Esophagus (tissue), 2 donors: ENCODE measurements at regions not wholly inside any gene's neighbourhood (a gene's known extent, or its start where the extent isn't known, plus 50 kb on each side); places are given as distances from the start of the nearest gene placed in this dataset.

Experiments used
- H3K27ac ChIP-seq, 2 donors: one replicate each; pipeline ENCODE4 v1.5.1; 2013; ENCODE audit warnings: low read depth in 2 of 2, mild to moderate bottlenecking in 2 of 2, inconsistent platforms in 1 of 2, low read length in 1 of 2, moderate library complexity in 1 of 2
- H3K27me3 ChIP-seq, 2 donors: one replicate each; pipeline ENCODE4 v1.6.1; 2013; ENCODE audit warnings: low read length in 2 of 2, control low read depth in 1 of 2, mild to moderate bottlenecking in 1 of 2; ENCODE audit not compliant: insufficient read depth in 2 of 2, control insufficient read depth in 1 of 2
- H3K36me3 ChIP-seq, 2 donors: one replicate each; pipeline ENCODE4 v1.6.1; 2013; ENCODE audit warnings: low read length in 1 of 2; ENCODE audit not compliant: control insufficient read depth in 2 of 2, insufficient read depth in 2 of 2
- H3K4me1 ChIP-seq, 2 donors: one replicate each; pipeline ENCODE4 v1.6.1; 2013; ENCODE audit warnings: low read length in 1 of 2; ENCODE audit not compliant: control insufficient read depth in 2 of 2, insufficient read depth in 2 of 2
- H3K4me3 ChIP-seq, 2 donors: one replicate each; pipeline ENCODE4 v1.5.1; 2013; ENCODE audit warnings: low read length in 2 of 2, mild to moderate bottlenecking in 2 of 2, low read depth in 1 of 2, moderate library complexity in 1 of 2
- H3K9me3 ChIP-seq, 2 donors: one replicate each; pipeline ENCODE4 v1.6.1; 2013; ENCODE audit warnings: mild to moderate bottlenecking in 2 of 2, low read depth in 1 of 2, low read length in 1 of 2, moderate library complexity in 1 of 2; ENCODE audit not compliant: control insufficient read depth in 2 of 2, insufficient read depth in 1 of 2
- WGBS, 2 donors: extraction: QIAGEN DNeasy Blood & Tissue Kit; methylation state at CpG; one replicate each; pipeline ENCODE4 v1.1.7; 2013; 5-methylcytosine and 5-hydroxymethylcytosine counted together
- donor health status: healthy with polysubstance abuse.
- donor health status: Bipolar disorder and iron deficiency.

- Histone ChIP-seq H3K4me1 (no peaks in the 10 kb centered on the region), H3K27me3 (no peaks in the 10 kb centered on the region), H3K36me3 (no peaks in the 10 kb centered on the region), H3K4me3 (no peak overlapping the region), H3K27ac (no peak overlapping the region), H3K9me3 (no peaks in the 10 kb centered on the region)
- 80 to 94% methylated on average over 5 of the region's 5 CpGs for WGBS, 2 donors
These were observed 56.6 kb upstream of the SCOC start for GRCh38 chr4:140316799-140317198.

GRCh38 chr4:140315970-140316369 lies 57.5 kb upstream of the SCOC start:
- Histone ChIP-seq H3K27me3 (no peaks in the 10 kb centered on the region), H3K36me3 (no peaks in the 10 kb centered on the region), H3K9me3 (no peaks in the 10 kb centered on the region), H3K4me3 (no peak overlapping the region), H3K4me1 (no peaks in the 10 kb centered on the region), H3K27ac (no peak overlapping the region)
- 77 to 85% methylated on average over 2 of the region's 2 CpGs for WGBS, 2 donors

- Histone ChIP-seq H3K4me3 (no peak overlapping the region), H3K9me3 (no peaks in the 10 kb centered on the region), H3K36me3 (no peaks in the 10 kb centered on the region), H3K27ac (no peak overlapping the region), H3K4me1 (no peaks in the 10 kb centered on the region), H3K27me3 (no peaks in the 10 kb centered on the region)
- WGBS, 2 donors = 84% methylated on average over 2 of the region's 2 CpGs
These were observed 58.0 kb upstream of the SCOC start for GRCh38 chr4:140315438-140315837.

GRCh38 chr4:140315019-140315418 lies 58.4 kb upstream of the SCOC start:
- H3K4me3 ChIP-seq = no peak overlapping the region
- H3K36me3 ChIP-seq = no peaks in the 10 kb centered on the region
- no peaks in the 10 kb centered on the region for H3K9me3 ChIP-seq
- no peaks in the 10 kb centered on the region for H3K27me3 ChIP-seq
- 83 to 87% methylated on average over 1 of the region's 1 CpG for WGBS, 2 donors
- no peaks in the 10 kb centered on the region for H3K4me1 ChIP-seq
- no peak overlapping the region for H3K27ac ChIP-seq

GRCh38 chr4:140312100-140312499 lies 61.3 kb upstream of the SCOC start:
- Histone ChIP-seq H3K36me3 (no peaks in the 10 kb centered on the region), H3K4me3 (no peak overlapping the region), H3K27ac (no peak overlapping the region), H3K27me3 (no peaks in the 10 kb centered on the region), H3K4me1 (peaks cover 2 to 3% of the 10 kb centered on the region in 2 donors), H3K9me3 (no peaks in the 10 kb centered on the region)
- 74 to 87% methylated on average over 2 of the region's 2 CpGs for WGBS, 2 donors

- H3K27ac ChIP-seq = no peak overlapping the region
- no peaks in the 10 kb centered on the region for H3K27me3 ChIP-seq
- H3K36me3 ChIP-seq = no peaks in the 10 kb centered on the region
- H3K9me3 ChIP-seq = no peaks in the 10 kb centered on the region
- H3K4me1 ChIP-seq = peaks cover 2 to 3% of the 10 kb centered on the region in 2 donors
- H3K4me3 ChIP-seq = no peak overlapping the region
These were observed 62.1 kb upstream of the SCOC start for GRCh38 chr4:140311257-140311835.

GRCh38 chr4:140309124-140309870 lies 64.1 kb upstream of the SCOC start:
- Histone ChIP-seq H3K4me1 (peaks cover 2 to 3% of the 10 kb centered on the region in 2 donors), H3K27me3 (no peaks in the 10 kb centered on the region), H3K4me3 (no peak overlapping the region), H3K36me3 (no peaks in the 10 kb centered on the region), H3K27ac (peak overlapping the region; percentile 77 to 90), H3K9me3 (no peaks in the 10 kb centered on the region)
- WGBS, 2 donors = 81 to 83% methylated on average over 1 of the region's 1 CpG

GRCh38 chr4:140308366-140309123 lies 64.9 kb upstream of the SCOC start:
- WGBS, 2 donors = 27 to 40% methylated on average over 11 of the region's 11 CpGs
- Histone ChIP-seq H3K27me3 (no peaks in the 10 kb centered on the region), H3K4me3 (no peak overlapping the region), H3K9me3 (no peaks in the 10 kb centered on the region), H3K27ac (peak overlapping the region; percentile 77 to 90), H3K36me3 (no peaks in the 10 kb centered on the region), H3K4me1 (peaks cover 2 to 3% of the 10 kb centered on the region in 2 donors)

- H3K27me3 ChIP-seq = no peaks in the 10 kb centered on the region
- H3K27ac ChIP-seq = no peak overlapping the region
- 57 to 60% methylated on average over 3 of the region's 3 CpGs for WGBS, 2 donors
- no peaks in the 10 kb centered on the region for H3K36me3 ChIP-seq
- H3K4me1 ChIP-seq = peaks cover 2 to 3% of the 10 kb centered on the region in 2 donors
- H3K9me3 ChIP-seq = no peaks in the 10 kb centered on the region
- no peak overlapping the region for H3K4me3 ChIP-seq
These were observed 68.4 kb upstream of the SCOC start for GRCh38 chr4:140305053-140305452.
